ENCODE measurements at regions not wholly inside any gene's neighbourhood (a gene's known extent, or its start where the extent isn't known, plus 50 kb on each side); places are given as distances from the start of the nearest gene placed in this dataset.

GRCh38 chr7:17530741-17531421 lies 232.4 kb downstream of the AHR start:
- Histone ChIP-seq H3K27ac (ENCODE audit: low read length) (no peak overlapping the region), H3K9me3 (replicated peaks; ENCODE audit: control insufficient read depth, low read depth, low read length) (no peaks in the 10 kb centered on the region), H3K27me3 (ENCODE audit: control insufficient read depth, insufficient read depth, low read length) (no peaks in the 10 kb centered on the region), H3K4me1 (ENCODE audit: control insufficient read depth, insufficient read depth, low read length) (no peaks in the 10 kb centered on the region), H3K36me3 (ENCODE audit: control insufficient read depth, insufficient read depth, low read length) (no peaks in the 10 kb centered on the region), H3K4me3 (ENCODE audit: low read length) (no peak overlapping the region)
- DNase-seq, result no peak
- no CpG with 5 or more reads among the region's 5 CpGs for WGBS (ENCODE audit: insufficient coverage)

- no peaks in the 10 kb centered on the region for H3K36me3 ChIP-seq (ENCODE audit: control insufficient read depth, insufficient read depth, low read length)
- no peak overlapping the region for H3K4me3 ChIP-seq (ENCODE audit: low read length)
- no peaks in the 10 kb centered on the region for H3K4me1 ChIP-seq (ENCODE audit: control insufficient read depth, insufficient read depth, low read length)
- DNase-seq, result no peak
- H3K27ac ChIP-seq (ENCODE audit: low read length), result no peak overlapping the region
- H3K27me3 ChIP-seq (ENCODE audit: control insufficient read depth, insufficient read depth, low read length), result no peaks in the 10 kb centered on the region
- WGBS (ENCODE audit: insufficient coverage), result no CpG with 5 or more reads among the region's 2 CpGs
- H3K9me3 ChIP-seq (replicated peaks; ENCODE audit: control insufficient read depth, low read depth, low read length), result no peaks in the 10 kb centered on the region
Measured at GRCh38 chr7:17532861-17533404, 234.5 kb downstream of the AHR start.

GRCh38 chr7:17534348-17534747 lies 235.9 kb downstream of the AHR start:
- Histone ChIP-seq H3K27ac (ENCODE audit: low read length) (no peak overlapping the region), H3K27me3 (ENCODE audit: control insufficient read depth, insufficient read depth, low read length) (no peaks in the 10 kb centered on the region), H3K4me3 (ENCODE audit: low read length) (no peak overlapping the region), H3K36me3 (ENCODE audit: control insufficient read depth, insufficient read depth, low read length) (no peaks in the 10 kb centered on the region), H3K4me1 (ENCODE audit: control insufficient read depth, insufficient read depth, low read length) (no peaks in the 10 kb centered on the region), H3K9me3 (replicated peaks; ENCODE audit: control insufficient read depth, low read depth, low read length) (no peaks in the 10 kb centered on the region)
- no peak for DNase-seq
- no CpG with 5 or more reads among the region's 3 CpGs for WGBS (ENCODE audit: insufficient coverage)

GRCh38 chr7:17535776-17536175 lies 237.3 kb downstream of the AHR start:
- WGBS (ENCODE audit: insufficient coverage), result no CpG with 5 or more reads among the region's 1 CpG
- H3K4me3 ChIP-seq (ENCODE audit: low read length), result no peak overlapping the region

GRCh38 chr7:17544401-17544800 lies 245.9 kb downstream of the AHR start:
- no peak for DNase-seq
- Histone ChIP-seq H3K27me3 (ENCODE audit: control insufficient read depth, insufficient read depth, low read length) (no peaks in the 10 kb centered on the region), H3K4me1 (ENCODE audit: control insufficient read depth, insufficient read depth, low read length) (no peaks in the 10 kb centered on the region), H3K36me3 (ENCODE audit: control insufficient read depth, insufficient read depth, low read length) (no peaks in the 10 kb centered on the region), H3K4me3 (ENCODE audit: low read length) (no peak overlapping the region), H3K9me3 (replicated peaks; ENCODE audit: control insufficient read depth, low read depth, low read length) (no peaks in the 10 kb centered on the region), H3K27ac (ENCODE audit: low read length) (no peak overlapping the region)
- no CpG with 5 or more reads among the region's 2 CpGs for WGBS (ENCODE audit: insufficient coverage)

More at GRCh38 chr7:17535776-17536175, 237.3 kb downstream of the AHR start:
- H3K4me1 ChIP-seq (ENCODE audit: control insufficient read depth, insufficient read depth, low read length), result no peaks in the 10 kb centered on the region
- no peaks in the 10 kb centered on the region for H3K9me3 ChIP-seq (replicated peaks; ENCODE audit: control insufficient read depth, low read depth, low read length)
- H3K27me3 ChIP-seq (ENCODE audit: control insufficient read depth, insufficient read depth, low read length), result no peaks in the 10 kb centered on the region
- H3K36me3 ChIP-seq (ENCODE audit: control insufficient read depth, insufficient read depth, low read length), result no peaks in the 10 kb centered on the region
- no peak overlapping the region for H3K27ac ChIP-seq (ENCODE audit: low read length)
- DNase-seq, result no peak

GRCh38 chr7:17545348-17545747 lies 246.9 kb downstream of the AHR start:
- H3K27ac ChIP-seq (ENCODE audit: low read length), result no peak overlapping the region
- no peaks in the 10 kb centered on the region for H3K36me3 ChIP-seq (ENCODE audit: control insufficient read depth, insufficient read depth, low read length)
- DNase-seq, result peak; percentile 51
- no peaks in the 10 kb centered on the region for H3K27me3 ChIP-seq (ENCODE audit: control insufficient read depth, insufficient read depth, low read length)
- H3K4me1 ChIP-seq (ENCODE audit: control insufficient read depth, insufficient read depth, low read length), result no peaks in the 10 kb centered on the region
- no peaks in the 10 kb centered on the region for H3K9me3 ChIP-seq (replicated peaks; ENCODE audit: control insufficient read depth, low read depth, low read length)
- H3K4me3 ChIP-seq (ENCODE audit: low read length), result no peak overlapping the region

GRCh38 chr7:17546189-17546588 lies 247.7 kb downstream of the AHR start:
- Histone ChIP-seq H3K27me3 (ENCODE audit: control insufficient read depth, insufficient read depth, low read length) (no peaks in the 10 kb centered on the region), H3K4me1 (ENCODE audit: control insufficient read depth, insufficient read depth, low read length) (no peaks in the 10 kb centered on the region), H3K36me3 (ENCODE audit: control insufficient read depth, insufficient read depth, low read length) (no peaks in the 10 kb centered on the region), H3K4me3 (ENCODE audit: low read length) (no peak overlapping the region), H3K27ac (ENCODE audit: low read length) (no peak overlapping the region), H3K9me3 (replicated peaks; ENCODE audit: control insufficient read depth, low read depth, low read length) (no peaks in the 10 kb centered on the region)
- peak; percentile 22 for DNase-seq
- no CpG with 5 or more reads among the region's 3 CpGs for WGBS (ENCODE audit: insufficient coverage)

GRCh38 chr7:17546592-17546991 lies 248.1 kb downstream of the AHR start:
- DNase-seq, result no peak
- Histone ChIP-seq H3K36me3 (ENCODE audit: control insufficient read depth, insufficient read depth, low read length) (no peaks in the 10 kb centered on the region), H3K4me3 (ENCODE audit: low read length) (no peak overlapping the region), H3K27ac (ENCODE audit: low read length) (no peak overlapping the region), H3K27me3 (ENCODE audit: control insufficient read depth, insufficient read depth, low read length) (no peaks in the 10 kb centered on the region), H3K9me3 (replicated peaks; ENCODE audit: control insufficient read depth, low read depth, low read length) (no peaks in the 10 kb centered on the region), H3K4me1 (ENCODE audit: control insufficient read depth, insufficient read depth, low read length) (no peaks in the 10 kb centered on the region)
- WGBS (ENCODE audit: insufficient coverage), result no CpG with 5 or more reads among the region's 1 CpG

- no peaks in the 10 kb centered on the region for H3K9me3 ChIP-seq (replicated peaks; ENCODE audit: control insufficient read depth, low read depth, low read length)
- WGBS (ENCODE audit: insufficient coverage), result no CpG with 5 or more reads among the region's 4 CpGs
- no peak overlapping the region for H3K4me3 ChIP-seq (ENCODE audit: low read length)
- DNase-seq, result no peak
- no peaks in the 10 kb centered on the region for H3K27me3 ChIP-seq (ENCODE audit: control insufficient read depth, insufficient read depth, low read length)
- H3K4me1 ChIP-seq (ENCODE audit: control insufficient read depth, insufficient read depth, low read length), result no peaks in the 10 kb centered on the region
- H3K36me3 ChIP-seq (ENCODE audit: control insufficient read depth, insufficient read depth, low read length), result no peaks in the 10 kb centered on the region
- no peak overlapping the region for H3K27ac ChIP-seq (ENCODE audit: low read length)
Measured at GRCh38 chr7:17548014-17548653, 249.7 kb downstream of the AHR start.

- H3K27ac ChIP-seq (ENCODE audit: low read length), result no peak overlapping the region
- no CpG with 5 or more reads among the region's 2 CpGs for WGBS (ENCODE audit: insufficient coverage)
- no peaks in the 10 kb centered on the region for H3K27me3 ChIP-seq (ENCODE audit: control insufficient read depth, insufficient read depth, low read length)
- no peaks in the 10 kb centered on the region for H3K36me3 ChIP-seq (ENCODE audit: control insufficient read depth, insufficient read depth, low read length)
- H3K4me1 ChIP-seq (ENCODE audit: control insufficient read depth, insufficient read depth, low read length), result no peaks in the 10 kb centered on the region
- no peak overlapping the region for H3K4me3 ChIP-seq (ENCODE audit: low read length)
- no peaks in the 10 kb centered on the region for H3K9me3 ChIP-seq (replicated peaks; ENCODE audit: control insufficient read depth, low read depth, low read length)
- DNase-seq, result no peak
Measured at GRCh38 chr7:17549406-17549805, 251.0 kb downstream of the AHR start.
